Fibroblast of skin of abdomen (primary cell): ENCODE measurements at regions not wholly inside any gene's neighbourhood (a gene's known extent, or its start where the extent isn't known, plus 50 kb on each side); places are given as distances from the start of the nearest gene placed in this dataset.

Experiments used
- DNase-seq: peaks from one replicate; pipeline ENCODE4 v3.0.0-alpha.2; 2013

DNA sequence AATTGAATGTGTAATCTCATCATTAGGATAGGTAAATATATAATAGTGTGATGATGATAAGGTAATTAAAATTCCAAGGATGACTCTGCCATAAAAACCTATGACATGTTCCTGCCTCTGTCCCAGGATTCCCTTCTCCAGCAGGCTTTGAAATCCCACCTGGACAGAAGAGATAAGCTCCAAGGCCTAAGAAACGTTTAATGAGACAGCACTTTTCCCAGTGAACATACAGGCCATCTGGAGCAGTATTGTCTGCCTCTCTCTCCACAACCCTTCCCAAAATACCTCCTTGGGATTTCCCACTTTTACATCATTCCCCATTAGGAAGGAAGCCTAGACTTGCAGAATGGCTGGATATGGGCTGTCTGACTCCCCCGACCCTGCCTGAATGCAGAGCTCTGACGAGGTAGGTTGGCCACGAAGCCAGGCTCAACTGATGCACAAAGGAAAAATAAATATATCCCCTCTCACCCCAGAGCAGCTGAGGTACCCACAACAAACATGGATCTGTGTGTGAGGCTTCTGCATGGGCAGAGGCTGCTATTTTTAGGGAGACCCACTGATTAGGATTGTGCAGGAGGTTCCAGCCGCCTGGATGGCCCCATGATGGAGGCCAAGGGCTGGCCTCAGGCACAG lies 71.0 kb downstream of the TMPRSS5 start:
- no peak for DNase-seq

DNA sequence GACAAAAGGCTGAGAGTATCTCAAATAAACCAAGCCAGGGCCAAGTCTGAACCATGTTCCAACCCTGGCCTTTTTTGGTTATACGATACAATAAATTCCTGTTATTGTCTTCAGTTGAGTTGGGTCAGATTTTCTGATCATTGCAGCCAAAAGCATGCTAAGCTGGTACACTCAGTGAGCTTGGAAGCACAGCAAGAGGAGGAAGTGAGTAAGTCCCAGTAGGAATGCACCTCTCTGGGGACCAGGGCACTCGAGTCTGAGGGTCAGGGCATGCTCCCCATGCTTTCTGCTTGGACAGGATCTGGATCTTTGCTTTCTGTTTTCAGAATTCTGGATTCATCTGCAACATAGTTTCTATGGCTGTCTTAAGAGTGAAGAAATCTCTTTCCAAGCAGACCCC lies 73.1 kb downstream of the TMPRSS5 start:
- DNase-seq: peak; percentile 22

DNA sequence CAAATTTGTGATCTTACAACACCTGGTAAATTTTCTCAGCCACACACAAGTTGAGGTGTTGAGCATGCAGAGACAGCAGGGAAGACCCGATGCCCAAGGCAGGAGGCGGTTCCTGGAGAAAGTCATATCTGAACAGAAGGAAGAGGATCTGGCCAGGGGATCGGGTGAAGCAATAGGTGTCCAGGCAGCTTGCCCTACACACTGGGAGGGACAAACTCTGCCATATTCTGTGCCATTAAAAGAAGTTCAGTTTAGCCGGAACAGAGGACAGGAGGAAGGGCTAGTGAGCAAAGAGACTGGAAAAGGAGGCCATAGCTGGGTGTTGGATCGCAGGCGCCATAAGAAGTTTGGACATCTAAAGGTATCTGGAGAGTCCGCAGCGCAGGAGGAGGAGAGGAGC lies 76.5 kb downstream of the TMPRSS5 start:
- DNase-seq: no peak

DNA sequence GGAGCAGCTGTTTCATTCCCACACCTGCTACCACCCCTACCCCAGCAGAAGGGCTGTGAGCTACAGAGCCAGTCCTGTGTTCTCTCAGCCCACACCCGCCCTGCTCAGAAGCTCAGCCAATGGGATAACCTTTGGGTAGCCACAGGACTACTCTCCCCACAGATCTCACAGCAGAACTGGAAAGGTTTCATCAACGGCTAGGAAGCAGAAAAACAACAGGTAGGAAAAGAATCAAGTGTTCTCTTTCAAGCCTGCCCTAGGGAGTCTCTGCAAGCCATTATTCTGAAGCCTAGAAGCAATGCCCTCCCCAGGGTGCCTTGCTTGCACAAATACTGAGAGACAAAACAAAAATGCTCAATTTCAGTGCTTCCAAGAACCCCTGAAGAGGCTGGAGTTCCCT lies 77.2 kb downstream of the TMPRSS5 start:
- DNase-seq: no peak

DNA sequence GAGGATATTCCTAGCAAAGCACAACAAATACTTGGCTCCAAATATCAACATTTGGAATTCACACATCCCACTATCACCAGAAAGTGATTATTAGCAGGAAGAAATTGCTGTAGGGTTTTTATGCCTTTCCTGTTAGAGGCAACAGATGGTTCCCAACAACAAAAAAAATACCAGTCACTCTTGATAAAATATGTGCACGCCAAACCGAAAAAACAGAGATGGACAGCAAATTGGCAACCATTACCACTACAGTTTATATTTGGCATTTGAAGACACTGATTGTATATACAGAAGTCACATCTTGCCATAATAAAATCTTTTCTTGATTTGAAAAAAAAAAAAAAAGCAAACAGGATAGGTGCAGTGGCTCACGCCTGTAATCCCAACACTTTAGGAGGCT lies 78.2 kb downstream of the TMPRSS5 start:
- no peak for DNase-seq

DNA sequence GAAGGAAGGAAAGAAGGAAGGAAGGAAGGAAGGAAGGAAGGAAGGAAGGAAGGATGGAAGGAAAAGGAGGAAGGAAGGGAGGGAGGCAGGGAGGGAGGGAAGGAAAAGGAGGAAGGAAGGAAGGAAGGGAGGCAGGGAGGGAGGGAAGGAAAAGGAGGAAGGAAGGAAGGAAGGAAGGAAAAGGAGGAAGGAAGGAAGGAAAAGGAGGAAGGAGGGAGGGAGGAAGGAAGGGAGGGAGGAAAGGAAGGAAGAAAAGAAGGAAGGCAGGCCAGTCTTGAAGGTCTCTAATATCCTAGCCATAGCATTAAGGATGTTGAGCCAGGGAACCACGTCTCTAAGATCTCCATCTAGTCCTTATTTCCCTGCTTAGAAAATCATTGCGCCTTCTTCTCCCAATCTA lies 78.8 kb downstream of the TMPRSS5 start:
- DNase-seq: no peak

DNA sequence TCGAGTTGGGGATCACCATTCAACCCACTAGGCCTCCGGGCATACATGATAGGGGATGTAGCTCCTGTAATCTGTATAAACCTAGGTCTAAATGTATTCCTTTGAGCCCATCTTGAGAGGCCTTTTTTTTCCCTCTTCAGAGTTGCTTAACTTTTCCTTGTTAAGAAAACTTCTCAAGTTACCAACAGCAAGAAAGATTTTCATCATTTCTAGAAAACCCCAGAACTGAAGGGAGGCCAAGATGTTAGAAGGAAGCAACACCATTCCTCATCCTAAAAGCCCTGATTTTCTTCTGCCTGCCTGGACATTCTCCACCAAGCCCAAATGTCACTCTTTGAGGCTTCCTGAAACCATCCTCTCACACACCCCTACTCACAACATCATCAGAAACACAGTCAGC lies 79.4 kb downstream of the TMPRSS5 start:
- no peak for DNase-seq

DNA sequence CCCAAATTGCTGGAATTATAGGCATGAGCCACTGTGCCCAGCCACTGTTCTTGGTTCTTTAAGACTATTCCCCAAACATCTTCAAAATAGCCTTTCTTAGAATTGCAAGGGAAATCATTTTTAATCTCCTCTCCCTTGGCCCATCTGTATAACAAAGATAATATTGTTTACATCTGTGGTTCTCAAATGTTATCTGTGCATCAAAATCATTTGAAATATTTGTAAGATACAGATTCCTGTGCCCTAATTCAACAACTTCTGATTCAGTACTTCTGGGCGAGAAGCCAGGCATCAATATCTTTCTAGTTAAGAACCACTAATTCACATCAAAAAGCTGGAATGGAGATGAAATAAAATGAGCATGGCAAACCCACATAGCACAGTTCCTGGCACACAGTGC lies 83.0 kb downstream of the TMPRSS5 start:
- peak; percentile 17 for DNase-seq

DNA sequence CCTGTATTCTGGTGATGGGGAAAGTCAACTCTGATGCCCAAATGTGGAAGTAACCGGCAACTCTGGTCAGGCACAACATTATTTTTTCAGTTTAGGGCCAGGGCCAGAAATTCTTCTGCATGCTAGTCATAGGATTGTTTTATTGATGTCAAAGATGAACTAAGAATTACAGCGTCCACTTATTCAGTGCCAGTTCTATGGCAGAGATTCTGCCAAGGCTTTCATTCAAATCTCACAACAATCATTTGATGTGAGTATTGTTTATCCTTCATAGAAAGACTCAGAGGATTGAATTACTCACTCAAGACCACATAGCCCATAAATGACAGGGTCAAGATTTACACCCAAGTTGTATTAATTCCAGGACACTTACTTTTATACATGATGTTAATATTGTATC lies 87.7 kb downstream of the TMPRSS5 start:
- peak; percentile 58 for DNase-seq

DNA sequence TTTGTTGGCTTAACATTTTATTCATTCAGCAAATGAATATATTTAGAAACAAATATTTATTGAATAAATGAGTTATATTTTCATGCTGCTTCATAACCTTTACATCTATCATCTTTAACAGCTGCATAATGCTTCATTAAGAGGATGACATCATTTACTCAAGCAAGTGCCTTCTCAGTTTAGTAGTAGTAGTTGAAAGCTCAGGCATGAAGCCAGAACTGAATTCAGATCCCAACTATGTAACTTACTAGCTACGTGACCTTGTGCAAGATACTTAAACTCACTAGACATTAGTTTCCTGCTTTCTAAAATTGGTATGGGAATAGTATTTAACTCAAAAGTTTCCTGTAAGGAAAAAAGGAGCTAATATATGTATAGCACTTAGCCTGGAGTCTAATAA lies 90.3 kb downstream of the TMPRSS5 start:
- peak; percentile 46 for DNase-seq

DNA sequence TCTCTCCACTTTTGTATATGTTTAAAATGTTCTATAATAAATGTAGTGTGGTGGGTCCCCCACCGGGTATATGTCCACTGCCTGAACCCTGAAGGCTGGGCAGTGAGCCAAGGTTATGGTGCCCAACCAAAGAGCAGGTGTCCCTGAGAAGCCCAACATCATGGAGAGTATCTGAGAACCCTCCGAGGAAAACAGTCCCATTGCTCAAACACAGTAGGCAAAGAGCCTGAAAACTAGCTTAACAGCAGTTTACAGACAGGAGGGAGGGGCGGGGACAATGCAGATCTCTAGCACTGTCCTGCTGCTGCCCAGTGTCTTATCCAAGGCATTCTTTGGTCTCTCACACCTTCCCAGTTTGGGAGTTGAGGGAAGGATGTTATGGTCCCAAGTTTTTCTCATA lies 91.0 kb downstream of the TMPRSS5 start:
- no peak for DNase-seq

DNA sequence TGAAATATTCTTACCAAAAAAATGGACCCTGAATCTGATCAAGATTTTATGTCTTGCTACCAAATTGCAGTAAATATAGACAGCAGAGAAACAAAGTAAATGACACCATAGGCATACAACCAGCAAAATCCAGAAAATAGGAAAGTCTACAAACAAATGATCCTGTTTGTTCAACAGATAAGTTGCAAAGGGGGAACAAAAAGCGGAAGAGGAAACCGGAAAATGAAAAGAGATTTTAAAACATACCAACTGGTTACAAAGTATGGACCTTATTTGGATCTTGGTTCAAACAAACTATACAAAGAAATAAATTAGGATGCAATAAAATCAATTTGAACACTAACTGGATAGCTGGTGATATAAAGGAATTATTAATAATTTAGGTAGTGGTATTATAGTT lies 92.0 kb downstream of the TMPRSS5 start:
- no peak for DNase-seq

DNA sequence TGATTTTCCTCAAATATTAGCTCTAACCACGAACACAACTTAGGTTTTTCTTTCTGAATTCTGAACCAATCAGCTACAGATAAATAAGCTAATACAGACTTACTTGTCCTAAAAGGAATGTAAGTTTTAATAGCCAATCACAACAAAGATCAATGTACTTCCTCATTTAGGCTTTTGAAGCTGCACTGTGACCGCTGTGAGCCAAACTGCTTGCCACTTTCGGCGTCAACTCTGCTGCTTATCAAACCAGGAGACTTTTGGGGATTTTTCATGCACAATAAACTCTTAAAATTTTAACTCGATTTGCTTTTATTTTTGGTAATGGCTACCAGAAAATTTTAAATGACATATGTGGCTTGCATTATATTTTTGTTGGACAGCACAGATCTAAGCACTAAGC lies 92.5 kb downstream of the TMPRSS5 start:
- no peak for DNase-seq

DNA sequence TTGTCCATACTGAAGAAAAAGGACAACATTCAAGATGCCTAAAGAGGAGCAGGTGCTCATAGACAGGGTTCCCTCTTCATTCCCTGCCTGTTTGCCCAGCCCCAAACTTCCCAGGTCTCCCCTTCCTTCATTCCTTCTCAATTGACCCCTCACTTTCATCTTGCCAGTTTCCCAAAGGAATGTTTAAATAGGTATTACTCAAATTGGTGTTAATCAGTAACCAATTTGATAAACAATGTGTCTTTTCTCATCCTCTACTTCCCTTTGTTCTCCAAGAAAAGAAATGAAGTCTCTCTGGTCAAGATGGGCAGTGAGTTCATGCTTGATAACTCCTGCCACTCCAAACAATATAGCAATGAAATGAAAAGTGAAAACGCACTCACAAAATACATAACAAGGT lies 101.9 kb downstream of the TMPRSS5 start:
- no peak for DNase-seq

DNA sequence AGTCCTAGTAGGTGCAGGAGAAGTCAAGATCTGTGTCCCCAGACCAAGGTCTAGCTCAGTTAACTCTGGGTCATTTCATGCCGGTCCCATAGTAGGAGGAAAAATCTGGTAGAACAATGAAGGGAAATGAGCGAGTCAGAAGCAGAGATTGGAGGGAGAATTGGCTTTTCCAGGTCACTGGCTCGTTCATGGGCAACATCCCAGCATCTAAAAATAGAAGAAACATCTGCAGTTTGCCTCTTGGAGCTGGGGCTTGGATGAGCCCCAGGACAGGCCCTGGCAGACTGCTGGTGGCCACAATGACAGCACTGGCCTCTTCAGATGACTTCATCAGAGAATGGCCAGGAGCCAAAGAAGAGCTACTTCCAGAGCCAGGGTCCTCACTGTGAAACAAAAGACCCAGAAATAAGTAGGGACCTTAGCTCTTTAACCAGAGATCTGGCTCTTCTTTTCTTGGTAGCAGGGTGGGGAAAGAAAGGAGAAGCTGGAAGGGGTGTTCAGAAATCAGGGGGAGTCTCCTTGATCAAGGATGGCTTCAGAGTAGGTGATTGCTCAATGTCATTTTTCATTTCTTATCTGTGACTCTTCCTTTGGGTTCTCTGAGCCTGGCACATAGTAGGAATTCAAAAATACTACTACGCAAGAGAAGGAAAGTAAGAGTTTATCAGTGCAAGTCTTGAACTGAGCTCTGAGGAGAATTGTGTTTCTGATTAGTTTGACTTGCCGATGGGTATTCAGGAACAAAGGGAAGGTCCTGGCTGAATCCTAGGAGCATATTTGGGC lies 102.6 kb downstream of the TMPRSS5 start:
- DNase-seq: peak; percentile 16

DNA sequence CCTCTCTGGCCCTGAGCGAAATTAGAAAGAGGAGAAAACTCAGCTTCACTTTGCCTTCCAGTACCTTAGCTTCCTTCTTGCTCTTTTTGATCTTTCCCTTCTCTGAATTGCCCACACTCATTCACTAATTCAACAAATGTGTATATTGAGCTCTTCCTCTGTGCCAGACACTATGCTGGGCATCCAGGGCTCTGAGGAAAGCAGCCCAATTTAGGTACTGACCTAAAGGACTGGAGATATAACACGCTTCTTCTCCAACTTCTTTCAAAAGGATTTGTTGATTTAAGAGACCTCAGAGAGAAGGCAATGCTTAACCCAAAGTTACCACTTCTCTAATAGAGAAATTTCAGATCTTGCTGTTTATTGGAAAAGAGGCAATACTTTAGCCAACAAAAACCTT lies 103.6 kb downstream of the TMPRSS5 start:
- no peak for DNase-seq

DNA sequence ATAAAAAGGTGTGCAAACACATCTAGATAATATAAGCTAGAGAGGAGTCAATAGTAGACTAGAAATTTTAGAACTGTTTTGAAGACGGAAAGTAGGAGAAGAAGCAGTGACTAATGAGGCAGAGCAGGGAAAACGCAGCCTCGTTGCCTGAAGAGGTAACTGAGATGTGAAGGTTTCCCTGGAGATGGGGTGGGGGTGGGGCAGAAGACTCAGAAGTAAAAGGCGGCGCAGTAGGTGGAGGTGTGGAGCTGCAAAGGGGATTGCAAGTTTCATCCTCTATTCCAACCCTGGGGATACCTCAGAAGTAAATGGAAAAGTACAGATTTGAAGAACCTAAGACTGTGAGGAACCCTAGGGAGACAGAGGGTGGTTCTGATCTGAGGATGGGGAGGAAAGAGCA lies 109.5 kb downstream of the TMPRSS5 start:
- no peak for DNase-seq

DNA sequence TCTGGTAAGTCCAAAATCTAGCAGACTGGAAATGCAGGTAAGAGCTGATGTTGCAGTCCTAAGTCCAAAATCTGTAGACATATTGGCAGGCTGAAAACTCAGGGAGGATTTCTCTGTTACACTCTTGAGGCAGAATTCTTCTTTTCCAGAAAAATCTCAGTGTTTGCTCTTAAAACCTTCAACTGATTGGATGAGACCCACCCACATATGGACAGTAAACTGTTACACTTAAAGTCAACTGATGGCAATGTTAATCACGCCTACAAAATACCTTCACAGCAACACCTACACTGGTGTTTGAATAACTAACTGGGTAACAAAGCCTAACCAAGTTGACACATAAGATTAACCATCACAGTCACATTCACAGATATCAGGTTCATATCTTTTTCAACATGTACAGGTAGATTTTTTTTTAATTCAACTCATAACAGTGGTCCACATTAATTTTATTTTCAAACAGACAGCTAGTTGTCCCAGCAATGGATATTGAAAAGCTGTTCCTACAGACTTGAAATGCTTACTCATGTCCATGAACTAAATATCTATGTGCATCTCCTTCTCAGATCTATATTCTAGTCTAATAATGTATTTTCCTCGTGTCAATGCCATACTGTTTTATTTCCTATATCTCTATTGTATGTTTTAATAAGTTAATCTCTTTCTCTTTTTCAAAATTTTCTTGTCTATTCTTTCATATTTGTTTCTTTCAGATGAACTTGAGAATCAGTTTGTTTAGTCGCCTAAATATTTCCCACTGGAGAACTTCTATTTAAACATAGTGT lies 110.1 kb downstream of the TMPRSS5 start:
- no peak for DNase-seq

DNA sequence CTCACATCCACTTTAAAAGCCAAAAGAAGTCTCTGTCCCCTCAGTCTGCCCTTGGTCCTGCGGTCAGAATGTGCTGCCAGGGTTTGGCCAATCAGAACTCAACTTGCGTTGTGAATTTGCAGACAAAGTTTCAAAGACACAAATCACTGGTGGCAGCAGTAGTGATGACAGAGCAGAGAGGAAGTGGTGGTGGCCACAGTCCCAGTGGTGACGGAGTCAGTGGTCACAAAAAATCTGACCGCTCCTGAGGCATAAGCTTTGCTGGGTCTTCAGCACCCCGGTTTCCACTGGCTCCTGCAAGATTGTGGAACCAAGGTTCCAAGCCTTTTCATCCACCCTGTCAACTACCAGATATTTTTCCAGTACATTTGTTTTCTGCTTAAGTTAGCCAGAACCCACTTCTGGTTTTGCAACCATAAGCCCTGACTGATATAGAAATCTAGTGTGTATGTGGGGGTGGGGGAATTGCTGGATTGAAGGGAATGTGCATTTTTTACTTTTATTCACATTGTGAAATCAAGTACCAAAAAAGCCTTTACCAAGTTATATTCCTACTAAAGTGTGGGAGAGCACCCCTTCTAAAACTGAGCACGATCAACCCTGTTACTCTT lies 112.3 kb downstream of the TMPRSS5 start:
- peak; percentile 6 for DNase-seq

DNA sequence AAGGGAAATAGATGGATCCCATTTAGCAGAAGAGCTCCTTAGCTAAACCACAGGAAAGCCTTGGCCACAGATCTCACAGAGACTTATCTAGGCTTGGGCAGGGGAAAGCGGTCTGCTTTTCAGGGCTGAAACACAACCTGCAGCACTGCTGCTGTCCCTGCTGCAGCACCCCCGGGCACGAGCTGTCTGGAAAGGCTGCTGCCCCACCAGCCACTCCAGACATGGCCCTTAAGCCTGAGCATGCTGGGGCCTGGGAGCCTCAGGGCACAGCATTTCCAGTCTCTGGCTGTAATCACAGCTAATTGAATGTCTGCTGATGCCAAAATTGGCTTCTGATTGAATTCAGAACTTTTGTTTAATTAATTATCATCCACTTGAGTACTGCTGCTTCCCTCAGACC lies 115.0 kb downstream of the TMPRSS5 start:
- DNase-seq: no peak

DNA sequence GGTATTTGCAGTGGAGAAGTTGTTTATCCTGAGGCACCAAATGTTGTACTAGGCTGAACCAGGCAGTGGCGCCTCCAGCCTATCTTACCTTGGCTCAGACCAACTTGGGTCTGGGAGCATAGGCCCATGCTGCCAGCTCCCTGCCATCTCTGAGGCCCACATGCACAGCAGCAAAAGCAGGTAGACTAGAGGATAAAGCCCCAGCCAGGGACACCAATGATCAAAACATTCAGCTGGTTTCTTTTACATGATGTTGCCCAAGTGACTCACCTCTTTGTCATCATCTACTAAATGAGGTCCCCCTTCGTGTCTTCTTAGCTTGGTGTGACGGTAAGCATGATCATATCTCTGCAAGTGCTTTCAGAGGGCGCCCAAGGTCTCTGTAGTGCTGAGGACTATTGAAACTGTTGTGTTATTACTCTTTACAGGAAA lies 112.1 kb upstream of the DRD2 start:
- DNase-seq: peak; percentile 12

DNA sequence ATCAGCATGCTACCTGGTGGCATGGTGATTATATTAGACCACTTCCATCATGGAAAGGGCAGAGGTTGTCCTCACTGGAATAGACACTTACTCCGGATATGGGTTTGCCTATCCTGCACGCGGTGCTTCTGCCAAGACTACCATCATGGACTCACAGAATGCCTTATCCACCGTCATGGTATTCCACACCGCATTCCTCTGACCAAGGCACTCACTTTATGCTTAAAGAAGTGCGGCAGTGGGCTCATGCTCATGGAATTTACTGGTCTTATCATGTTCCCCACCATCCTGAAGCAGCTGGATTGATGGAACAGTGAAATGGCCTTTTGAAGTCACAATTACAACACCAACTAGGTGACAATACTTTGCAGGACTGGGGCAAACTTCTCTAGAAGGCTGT lies 109.2 kb upstream of the DRD2 start:
- DNase-seq: no peak

DNA sequence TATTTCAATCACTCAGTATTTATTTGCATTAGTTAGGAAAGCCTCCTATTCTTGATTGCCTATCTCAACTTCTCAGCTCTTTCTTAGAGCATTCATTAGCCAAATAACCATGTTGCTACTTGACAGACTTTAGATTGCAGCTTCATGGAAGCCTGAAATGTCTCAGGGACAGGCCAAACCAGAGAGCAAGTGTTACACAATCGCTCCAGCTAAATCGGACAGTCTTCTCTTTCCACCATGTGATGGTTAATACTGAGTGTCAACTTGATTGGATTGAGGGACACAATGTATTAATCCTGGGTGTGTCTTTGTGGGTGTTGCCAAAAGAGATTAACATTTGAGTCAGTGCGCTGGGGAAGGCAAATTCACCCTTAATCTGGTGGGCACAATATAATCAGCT lies 106.5 kb upstream of the DRD2 start:
- no peak for DNase-seq
